ENCODE measurements at regions not wholly inside any gene's neighbourhood (a gene's known extent, or its start where the extent isn't known, plus 50 kb on each side); places are given as distances from the start of the nearest gene placed in this dataset.

- no peak for TF ChIP-seq EZH2 (IDR thresholded peaks at IDR 0.05; ENCODE audit: borderline replicate concordance, low read length)
- TF ChIP-seq CTCF (conservative IDR thresholded peaks at IDR 0.05 in 1 of 2, IDR thresholded peaks at IDR 0.05 in 1 of 2; ENCODE audit: extremely low read depth in 1 of 2, insufficient read depth in 1 of 2, low read depth in 1 of 2, low read length in 2 of 2) = no peak
Measured at GRCh38 chr6:166252601-166253000, 55.6 kb downstream of the PRR18 start.
